Retinal pigment epithelial cell (primary cell): ENCODE measurements at regions not wholly inside any gene's neighbourhood (a gene's known extent, or its start where the extent isn't known, plus 50 kb on each side); places are given as distances from the start of the nearest gene placed in this dataset.
"Not testable (repeated sequence)": the region's sequence is repeated elsewhere in the genome, so short reads cannot be mapped to it uniquely, and the experiment has no call there.

ENCODE experiments used
- DNase-seq: peaks from one replicate; pipeline ENCODE4 v3.0.0-alpha.2; 2010; ENCODE audit warnings: low read depth
- H3K4me3 ChIP-seq: 2 replicates; pipeline ENCODE4 v1.5.1; 2011; ENCODE audit warnings: mild to moderate bottlenecking, low read length, control low read depth, moderate library complexity
- TF ChIP-seq, protein P1 (sequence below): conservative IDR thresholded peaks from 2 replicates; pipeline ENCODE4 v1.5.1; 2011; ENCODE audit warnings: low read depth, low read length, control low read depth, inconsistent platforms

GRCh38 chr12:131642101-131642540, 68.8 kb upstream of the SFSWAP start:
- no peak overlapping the region for H3K4me3 ChIP-seq
- no peak for DNase-seq
- TF ChIP-seq, protein P1, sequence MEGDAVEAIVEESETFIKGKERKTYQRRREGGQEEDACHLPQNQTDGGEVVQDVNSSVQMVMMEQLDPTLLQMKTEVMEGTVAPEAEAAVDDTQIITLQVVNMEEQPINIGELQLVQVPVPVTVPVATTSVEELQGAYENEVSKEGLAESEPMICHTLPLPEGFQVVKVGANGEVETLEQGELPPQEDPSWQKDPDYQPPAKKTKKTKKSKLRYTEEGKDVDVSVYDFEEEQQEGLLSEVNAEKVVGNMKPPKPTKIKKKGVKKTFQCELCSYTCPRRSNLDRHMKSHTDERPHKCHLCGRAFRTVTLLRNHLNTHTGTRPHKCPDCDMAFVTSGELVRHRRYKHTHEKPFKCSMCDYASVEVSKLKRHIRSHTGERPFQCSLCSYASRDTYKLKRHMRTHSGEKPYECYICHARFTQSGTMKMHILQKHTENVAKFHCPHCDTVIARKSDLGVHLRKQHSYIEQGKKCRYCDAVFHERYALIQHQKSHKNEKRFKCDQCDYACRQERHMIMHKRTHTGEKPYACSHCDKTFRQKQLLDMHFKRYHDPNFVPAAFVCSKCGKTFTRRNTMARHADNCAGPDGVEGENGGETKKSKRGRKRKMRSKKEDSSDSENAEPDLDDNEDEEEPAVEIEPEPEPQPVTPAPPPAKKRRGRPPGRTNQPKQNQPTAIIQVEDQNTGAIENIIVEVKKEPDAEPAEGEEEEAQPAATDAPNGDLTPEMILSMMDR = no peak

GRCh38 chr12:131642771-131643170, 68.1 kb upstream of the SFSWAP start:
- no peak for DNase-seq
- TF ChIP-seq, protein P1 = no peak
- no peak overlapping the region for H3K4me3 ChIP-seq

DNA sequence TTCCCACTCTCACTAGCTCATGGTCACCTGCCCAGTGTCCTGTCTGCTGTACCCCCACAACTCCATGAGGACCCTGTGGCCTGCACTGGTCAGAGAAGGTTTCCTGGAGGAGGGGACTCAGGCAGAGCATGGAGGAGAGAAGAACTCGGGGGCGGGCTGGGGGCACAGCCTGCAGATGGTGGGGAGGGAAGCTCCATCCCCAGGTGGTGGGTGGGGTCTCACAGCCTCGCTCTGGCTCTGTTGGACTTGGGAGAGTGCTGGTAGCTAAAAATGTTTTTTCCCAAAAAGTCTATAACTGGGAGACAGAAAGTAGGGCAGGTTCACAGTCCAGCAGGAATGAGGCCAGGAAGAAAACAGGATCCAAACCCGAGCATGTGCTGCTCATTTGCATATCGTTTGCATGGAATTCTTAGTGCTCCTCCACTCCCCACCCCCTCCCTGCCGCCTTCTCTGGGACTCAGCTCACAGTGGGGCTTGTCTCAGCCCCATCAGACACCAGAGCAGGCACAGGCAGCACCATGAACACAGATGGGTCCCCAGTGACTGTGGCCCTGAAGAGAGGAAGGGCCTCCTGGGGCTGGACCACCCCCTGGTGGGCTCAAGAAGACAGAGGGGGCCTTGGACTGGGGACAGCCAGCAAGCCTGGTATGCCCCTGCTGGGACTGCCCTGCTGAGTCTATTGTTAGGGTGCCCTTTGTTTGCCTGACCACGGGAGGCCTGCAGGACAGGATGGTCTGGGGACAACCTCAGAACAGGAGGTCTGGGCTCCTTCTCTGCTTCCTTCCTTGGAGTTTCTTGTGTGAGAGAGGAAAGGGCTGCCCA, 67.0 kb upstream of the SFSWAP start:
- TF ChIP-seq, protein P1 = no peak
- no peak overlapping the region for H3K4me3 ChIP-seq
- no peak for DNase-seq

GRCh38 chr12:131644481-131644880, 66.4 kb upstream of the SFSWAP start:
- no peak for DNase-seq
- TF ChIP-seq, protein P1 = no peak
- no peak overlapping the region for H3K4me3 ChIP-seq

- DNase-seq, H3K4me3 ChIP-seq: not testable (repeated sequence)
These were observed 66.0 kb upstream of the SFSWAP start for GRCh38 chr12:131644917-131645316.

GRCh38 chr12:131645557-131645956, 65.3 kb upstream of the SFSWAP start:
- not testable (repeated sequence) for H3K4me3 ChIP-seq, DNase-seq

DNA sequence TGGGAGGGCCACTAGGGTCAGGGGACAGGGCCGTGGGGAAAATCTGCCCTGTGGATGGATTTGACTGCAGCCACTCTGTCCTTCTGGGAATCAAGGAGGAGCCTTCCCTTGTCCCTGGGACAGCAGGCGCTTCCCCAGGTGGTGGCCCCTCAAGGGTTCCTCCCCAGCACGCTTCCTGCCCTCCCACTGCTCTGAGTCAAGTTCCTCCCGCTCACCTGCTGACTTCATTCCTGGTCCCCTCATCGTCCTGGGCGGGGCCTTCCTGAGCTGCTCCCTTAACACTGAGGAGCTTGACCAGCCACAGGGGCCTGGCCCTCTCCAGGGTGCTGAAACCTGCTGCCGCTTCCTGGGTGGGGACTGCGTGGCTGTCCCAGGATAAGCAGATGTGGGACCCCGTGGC, 64.4 kb upstream of the SFSWAP start:
- not testable (repeated sequence) for H3K4me3 ChIP-seq, DNase-seq

DNA sequence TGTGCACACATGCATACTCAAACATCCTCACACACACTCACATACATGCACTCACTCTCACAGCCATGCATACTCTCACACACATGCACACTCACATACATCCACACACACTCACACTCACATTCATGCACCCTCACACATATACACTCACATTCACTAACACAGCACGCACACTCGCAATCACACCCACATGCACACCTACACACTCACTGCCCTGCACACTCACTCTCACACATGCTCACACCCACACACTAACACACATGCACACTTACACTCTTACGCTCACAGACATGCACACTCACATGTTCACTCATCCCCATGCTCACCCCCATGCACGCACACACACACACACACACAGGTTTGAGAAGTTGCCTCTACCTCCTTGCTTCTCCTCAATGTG, 63.2 kb upstream of the SFSWAP start:
- TF ChIP-seq, protein P1 = no peak
- DNase-seq = no peak
- H3K4me3 ChIP-seq = no peak overlapping the region

GRCh38 chr12:131655469-131656174, 55.3 kb upstream of the SFSWAP start:
- not testable (repeated sequence) for H3K4me3 ChIP-seq, DNase-seq

DNA sequence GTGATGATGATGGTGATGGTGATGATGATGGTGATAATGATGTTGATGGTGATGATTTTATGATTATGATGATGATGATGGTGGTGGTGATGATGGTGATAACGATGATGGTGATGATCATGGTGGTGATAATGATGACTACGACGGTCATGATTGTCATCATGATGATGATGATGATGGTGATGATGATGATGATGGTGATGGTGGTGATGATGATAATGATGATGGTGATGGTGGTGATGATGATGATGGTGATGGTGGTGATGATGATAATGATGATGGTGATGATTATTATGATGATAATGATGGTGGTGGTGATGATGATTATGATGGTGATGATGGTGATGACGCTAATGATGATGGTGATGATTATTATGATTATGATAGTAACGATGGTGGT, 54.1 kb upstream of the SFSWAP start:
- not testable (repeated sequence) for DNase-seq, H3K4me3 ChIP-seq

DNA sequence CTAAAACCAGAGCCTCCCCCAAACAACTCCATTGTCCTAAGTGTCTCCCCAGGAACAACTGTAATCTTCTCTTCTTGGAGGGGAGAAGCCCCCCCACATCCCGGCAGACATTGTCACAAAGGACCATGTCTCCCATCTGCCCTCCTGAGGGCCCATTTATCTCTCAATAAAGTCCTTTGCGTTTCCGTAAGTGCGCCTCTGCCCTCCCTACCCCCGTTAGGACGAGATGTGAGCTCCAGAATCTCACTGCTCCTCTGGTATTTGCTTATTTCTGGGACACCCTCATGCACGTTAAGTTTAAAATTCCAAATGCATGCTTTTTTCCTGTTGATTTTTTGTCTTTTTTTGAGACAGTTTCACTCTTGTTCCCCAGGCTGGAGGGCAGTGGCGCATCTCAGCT, 52.3 kb upstream of the SFSWAP start:
- H3K4me3 ChIP-seq, DNase-seq: not testable (repeated sequence)

GRCh38 chr12:131659484-131659883, 51.4 kb upstream of the SFSWAP start:
- H3K4me3 ChIP-seq, DNase-seq: not testable (repeated sequence)

- H3K4me3 ChIP-seq = not testable (repeated sequence)
These were observed 50.9 kb upstream of the SFSWAP start for GRCh38 chr12:131659976-131660375.

More at GRCh38 chr12:131659976-131660375, 50.9 kb upstream of the SFSWAP start:
- DNase-seq = not testable (repeated sequence)
